GM21447 (cell line): ENCODE measurements at regions not wholly inside any gene's neighbourhood (a gene's known extent, or its start where the extent isn't known, plus 50 kb on each side); places are given as distances from the start of the nearest gene placed in this dataset.
"Not testable (repeated sequence)": the region's sequence is repeated elsewhere in the genome, so short reads cannot be mapped to it uniquely, and the experiment has no call there.

ENCODE experiments used
- ATAC-seq: cut with Tn5 transposase; IDR thresholded peaks from one replicate; pipeline ENCODE4 v1.9.1; 2021; ENCODE audit not compliant: unreplicated experiment

DNA sequence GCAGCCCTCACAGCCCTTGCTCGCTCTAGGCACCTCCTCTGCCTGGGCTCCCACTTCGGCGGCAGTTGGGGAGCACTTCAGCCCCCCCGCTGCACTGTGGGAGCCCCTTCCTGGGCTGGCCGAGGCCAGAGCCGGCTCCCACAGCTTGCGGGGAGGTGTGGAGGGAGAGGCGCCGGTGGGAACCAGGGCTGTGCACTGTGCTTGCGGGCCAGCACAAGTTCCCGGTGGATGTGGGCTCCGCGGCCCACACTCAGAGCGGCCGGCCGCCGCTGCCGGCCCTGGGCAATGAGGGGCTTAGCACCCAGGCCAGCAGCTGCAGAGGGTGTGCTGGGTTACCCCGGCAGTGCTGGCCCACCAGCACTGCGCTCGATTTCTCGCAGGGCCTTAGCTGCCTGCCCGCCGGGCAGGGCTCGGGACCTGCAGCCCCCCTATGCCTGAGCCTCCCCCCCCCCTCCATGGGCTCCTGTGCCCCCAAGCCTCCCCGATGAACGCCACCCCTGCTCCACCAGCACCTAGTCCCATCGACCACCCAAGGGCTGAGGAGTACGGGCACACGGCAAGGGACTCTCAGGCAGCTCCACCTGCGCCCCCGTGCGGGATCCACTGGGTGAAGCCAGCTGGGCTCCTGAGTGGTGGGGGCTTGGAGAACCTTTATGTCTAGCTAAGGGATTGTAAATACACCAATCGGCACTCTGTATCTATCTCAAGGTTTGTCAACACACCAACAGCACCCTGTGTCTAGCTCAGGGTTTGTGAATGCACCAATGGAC is 224.8 kb downstream of the ZNF608 start:
- no peak for ATAC-seq

DNA sequence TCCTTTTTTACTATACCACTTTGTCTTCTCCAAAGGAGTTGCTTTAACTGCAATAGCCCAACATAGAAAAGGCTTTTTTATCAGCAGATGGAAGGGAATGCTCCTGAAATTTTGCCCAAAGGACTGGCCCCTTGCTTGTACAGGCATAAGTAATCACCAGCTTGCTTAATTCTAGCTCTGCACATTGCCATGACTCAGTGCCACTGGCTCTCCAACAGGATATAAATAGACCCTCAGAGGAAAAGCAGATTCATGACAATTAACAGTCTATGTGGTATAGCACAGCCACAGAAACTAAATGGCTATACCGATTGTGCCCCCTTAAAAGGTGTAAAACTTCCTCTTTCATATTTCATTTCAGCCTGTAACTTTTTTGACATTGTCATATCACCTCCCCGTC is 227.0 kb downstream of the ZNF608 start:
- ATAC-seq, result peak; percentile 78

- no peak for ATAC-seq
Measured at GRCh38 chr5:124516567-124516966, 229.9 kb downstream of the ZNF608 start.

- ATAC-seq, result no peak
Measured at GRCh38 chr5:124515497-124516245, 230.8 kb downstream of the ZNF608 start.

DNA sequence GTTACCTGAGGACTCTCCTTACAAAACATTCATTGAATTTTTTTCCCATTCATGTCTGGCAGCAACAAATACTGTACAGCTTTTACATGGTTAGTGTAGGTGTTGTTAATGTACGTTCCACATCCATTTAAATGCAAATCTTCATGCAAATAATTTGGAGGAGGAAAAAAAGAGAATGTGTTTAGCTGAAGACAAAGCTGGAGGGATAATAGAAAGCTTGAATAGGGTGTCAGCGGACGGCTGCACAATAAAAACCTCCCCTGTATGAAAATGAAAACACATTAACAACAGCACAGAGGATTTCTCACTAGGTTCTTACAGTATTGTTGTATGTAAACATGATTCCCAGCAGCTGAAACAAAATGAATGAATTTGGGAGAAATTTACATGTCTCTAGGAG is 231.5 kb downstream of the ZNF608 start:
- no peak for ATAC-seq

- ATAC-seq, result no peak
Measured at GRCh38 chr5:124512952-124513632, 233.3 kb downstream of the ZNF608 start.

GRCh38 chr5:124512236-124512635 is 234.2 kb downstream of the ZNF608 start:
- ATAC-seq, result no peak

DNA sequence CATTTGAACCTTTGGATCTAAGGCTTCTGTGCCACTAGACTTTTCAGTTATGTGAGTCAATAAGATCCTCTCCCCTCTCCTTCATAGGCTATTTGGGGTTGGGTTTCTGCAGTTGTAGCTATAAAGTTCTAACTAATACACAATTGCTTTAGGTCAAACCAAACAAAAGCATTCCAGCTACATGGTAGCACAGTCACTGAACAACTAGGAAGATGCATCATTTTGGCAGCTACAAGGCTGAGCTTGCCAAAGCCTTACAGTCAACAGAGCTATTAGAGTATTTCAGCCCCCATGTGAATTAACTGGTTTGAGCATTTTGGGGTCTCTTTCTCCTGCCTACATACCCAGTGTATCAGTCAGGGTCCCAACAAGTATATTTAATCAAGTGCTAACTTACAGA is 234.6 kb downstream of the ZNF608 start:
- no peak for ATAC-seq

DNA sequence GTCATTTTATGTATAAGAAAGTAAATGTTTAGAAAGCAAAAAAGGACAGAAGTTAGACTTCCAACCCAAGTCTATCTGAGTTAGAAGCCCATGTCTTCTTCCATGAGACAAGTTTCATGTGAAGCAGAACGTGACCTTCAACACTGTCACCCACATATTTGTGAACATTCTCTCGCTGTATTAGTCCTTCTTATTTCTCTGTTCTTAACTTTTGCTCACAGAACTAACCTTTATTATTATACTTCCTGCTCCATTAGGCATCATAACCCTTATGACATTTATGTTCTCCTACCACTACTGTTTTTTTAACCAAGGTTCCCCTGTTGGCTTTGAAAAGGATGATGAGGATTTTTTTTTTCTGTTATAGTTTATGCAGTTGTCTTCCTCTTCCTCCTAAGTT is 238.8 kb downstream of the ZNF608 start:
- ATAC-seq, result no peak

GRCh38 chr5:124504081-124504916 is 242.1 kb downstream of the ZNF608 start:
- ATAC-seq, result peak; percentile 90

DNA sequence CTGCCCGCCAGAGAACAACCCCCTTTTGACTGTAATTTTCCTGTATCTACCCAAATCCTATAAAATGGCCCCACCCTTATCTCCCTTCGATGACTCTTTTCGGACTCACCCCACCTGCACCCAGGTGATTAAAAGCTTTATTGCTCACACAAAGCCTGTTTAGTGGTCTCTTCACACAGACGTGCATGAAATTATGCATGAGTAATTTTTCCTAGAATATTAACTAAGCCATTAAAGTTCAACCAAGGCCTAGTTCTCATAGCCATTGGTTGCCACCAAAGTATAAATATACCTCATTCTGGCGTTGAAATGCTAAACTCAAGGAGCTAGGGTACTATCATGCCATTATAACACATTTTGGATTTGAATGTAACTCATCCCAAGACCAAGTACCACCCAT is 243.9 kb downstream of the ZNF608 start:
- ATAC-seq, result no peak

DNA sequence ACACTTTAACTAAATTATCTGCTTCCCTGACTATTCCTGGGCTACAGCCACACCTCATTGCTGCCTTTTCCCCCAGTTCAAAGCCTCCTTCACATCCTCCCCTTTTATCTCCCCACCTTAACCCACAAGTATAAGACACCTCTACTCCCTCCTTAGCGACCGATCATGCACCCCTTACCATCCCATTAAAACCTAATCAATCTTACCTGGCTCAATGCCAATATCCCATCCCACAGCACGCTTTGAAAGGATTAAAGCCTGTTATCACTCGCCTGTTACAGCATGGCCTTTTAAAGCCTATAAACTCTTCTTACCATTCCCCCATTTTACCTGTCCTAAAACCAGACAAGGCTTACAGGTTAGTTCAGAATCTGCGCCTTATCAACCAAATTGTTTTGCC is 246.6 kb downstream of the ZNF608 start:
- ATAC-seq, result not testable (repeated sequence)

- not testable (repeated sequence) for ATAC-seq
Measured at GRCh38 chr5:124496968-124497367, 249.5 kb downstream of the ZNF608 start.

GRCh38 chr5:124494540-124495116 is 251.8 kb downstream of the ZNF608 start:
- ATAC-seq, result no peak

GRCh38 chr5:124492444-124493224 is 253.8 kb downstream of the ZNF608 start:
- no peak for ATAC-seq

GRCh38 chr5:124490315-124490714 is 256.1 kb downstream of the ZNF608 start:
- not testable (repeated sequence) for ATAC-seq

- no peak for ATAC-seq
Measured at GRCh38 chr5:124481419-124481818, 265.0 kb downstream of the ZNF608 start.

- no peak for ATAC-seq
Measured at GRCh38 chr5:124480964-124481363, 265.5 kb downstream of the ZNF608 start.

- ATAC-seq, result no peak
Measured at GRCh38 chr5:124480022-124480421, 266.4 kb downstream of the ZNF608 start.

DNA sequence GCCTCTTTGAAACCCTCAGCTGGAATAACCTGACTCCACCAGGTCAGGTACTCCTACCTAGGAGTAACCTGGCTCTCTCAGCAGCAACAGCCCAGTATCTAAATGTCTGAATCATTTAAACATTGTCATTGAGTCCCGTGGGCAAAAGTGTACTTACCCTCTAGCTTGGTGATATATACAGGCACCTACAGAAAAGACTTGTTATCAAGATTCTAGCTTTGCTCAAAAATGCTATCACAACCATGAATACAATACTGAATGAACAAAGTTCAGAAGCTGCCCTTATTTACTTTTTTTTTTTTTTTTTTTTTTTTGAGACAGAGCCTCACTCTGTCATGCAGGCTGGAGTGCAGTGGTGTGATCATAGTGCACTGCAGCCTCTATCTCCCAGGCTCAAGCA is 268.2 kb downstream of the ZNF608 start:
- ATAC-seq, result no peak
